GM23338 (cell line): ENCODE measurements at regions not wholly inside any gene's neighbourhood (a gene's known extent, or its start where the extent isn't known, plus 50 kb on each side); places are given as distances from the start of the nearest gene placed in this dataset.

Experiments used
- ATAC-seq: fragments of 200-7000 bp; cut with Tn5 transposase; 3 replicates; pipeline ENCODE4 v1.9.1; 2020
- DNase-seq: peaks from one replicate; pipeline ENCODE4 v3.0.0-alpha.2; 2015; ENCODE audit warnings: low spot score
- H2AFZ ChIP-seq: fragments of 200-600 bp; sonication (generic); 2 replicates; pipeline ENCODE4 v1.8.0; 2016; ENCODE audit warnings: antibody characterized with exemption, mild to moderate bottlenecking, moderate library complexity
- H3F3A ChIP-seq: fragments of 200-600 bp; sonication (generic); replicated peaks from 2 replicates; pipeline ENCODE4 v1.8.0; 2017; ENCODE audit warnings: antibody characterized with exemption, mixed run types, low read depth
- H3K27ac ChIP-seq: fragments of 200-600 bp; sonication (generic); 2 replicates; pipeline ENCODE4 v1.6.1; 2016; ENCODE audit warnings: low read depth
- H3K27me3 ChIP-seq: fragments of 200-600 bp; sonication (generic); 2 replicates; pipeline ENCODE4 v1.8.0; 2016; ENCODE audit warnings: mild to moderate bottlenecking, mixed run types, moderate library complexity; ENCODE audit not compliant: insufficient read depth
- H3K36me3 ChIP-seq: fragments of 200-600 bp; sonication (generic); 2 replicates; pipeline ENCODE4 v1.8.0; 2016; ENCODE audit warnings: mild to moderate bottlenecking; ENCODE audit not compliant: insufficient read depth
- H3K4me1 ChIP-seq: fragments of 200-600 bp; sonication (generic); 2 replicates; pipeline ENCODE4 v1.8.0; 2016; ENCODE audit warnings: mild to moderate bottlenecking, moderate library complexity; ENCODE audit not compliant: insufficient read depth
- H3K4me2 ChIP-seq: fragments of 200-600 bp; sonication (generic); 2 replicates; pipeline ENCODE4 v1.7.1; 2017; ENCODE audit warnings: mixed run types
- H3K4me3 ChIP-seq: fragments of 200-600 bp; sonication (generic); 2 replicates; pipeline ENCODE4 v1.6.1; 2016; ENCODE audit warnings: mixed run types
- H3K79me2 ChIP-seq: fragments of 200-600 bp; sonication (generic); replicated peaks from 2 replicates; pipeline ENCODE4 v1.8.0; 2017; ENCODE audit warnings: mild to moderate bottlenecking; ENCODE audit not compliant: insufficient read depth
- H3K9me2 ChIP-seq: fragments of 200-600 bp; sonication (generic); 2 replicates; pipeline ENCODE4 v1.8.0; 2017; ENCODE audit not compliant: insufficient read depth
- H4K20me1 ChIP-seq: fragments of 200-600 bp; sonication (generic); replicated peaks from 2 replicates; pipeline ENCODE4 v1.8.0; 2017; ENCODE audit warnings: mild to moderate bottlenecking; ENCODE audit not compliant: insufficient read depth
- H3K27ac Mint-ChIP-seq: 2 replicates; pipeline ENCODE4 v1.8.0; 2020; ENCODE audit warnings: inconsistent platforms, mild to moderate bottlenecking, moderate library complexity, mixed read lengths
- H3K27me3 Mint-ChIP-seq: 3 replicates; pipeline ENCODE4 v1.8.0; 2022; ENCODE audit warnings: low read depth, mild to moderate bottlenecking, moderate library complexity, mixed read lengths, inconsistent platforms; ENCODE audit not compliant: insufficient read depth, poor library complexity
- H3K36me3 Mint-ChIP-seq: 3 replicates; pipeline ENCODE4 v1.8.0; 2021; ENCODE audit warnings: low read depth, mild to moderate bottlenecking, inconsistent platforms, moderate library complexity, mixed read lengths
- H3K4me1 Mint-ChIP-seq: 3 replicates; pipeline ENCODE4 v1.8.0; 2020; ENCODE audit warnings: mild to moderate bottlenecking, inconsistent platforms, mixed read lengths
- H3K4me3 Mint-ChIP-seq: 3 replicates; pipeline ENCODE4 v1.8.0; 2021; ENCODE audit warnings: moderate library complexity, mild to moderate bottlenecking, inconsistent platforms, mixed read lengths
- H3K9me3 Mint-ChIP-seq: 3 replicates; pipeline ENCODE4 v1.8.0; 2020; ENCODE audit warnings: moderate library complexity, mild to moderate bottlenecking, inconsistent platforms, mixed read lengths
- CREB1 ChIP-seq: fragments of 250-450 bp; sonication (Bioruptor Pico); IDR thresholded peaks from 2 replicates; pipeline ENCODE4 v1.5.0; 2020; ENCODE audit warnings: low read depth, mild to moderate bottlenecking, moderate library complexity
- EZH2 ChIP-seq: fragments of 200-600 bp; sonication (generic); IDR thresholded peaks from one replicate; pipeline ENCODE4 v1.8.0; 2017; ENCODE audit warnings: antibody characterized with exemption, mild to moderate bottlenecking, low read depth; ENCODE audit not compliant: unreplicated experiment
- EZH2phosphoT487 ChIP-seq: fragments of 200-600 bp; sonication (generic); IDR thresholded peaks from one replicate; pipeline ENCODE4 v1.8.1; 2018; ENCODE audit warnings: antibody characterized with exemption; ENCODE audit not compliant: unreplicated experiment
- JUNB ChIP-seq: IDR thresholded peaks from one replicate; pipeline ENCODE4 v1.6.1; 2016; ENCODE audit warnings: antibody characterized with exemption; ENCODE audit not compliant: unreplicated experiment
- ZNF114 ChIP-seq: fragments of 250-450 bp; sonication (Bioruptor Pico); IDR thresholded peaks from 2 replicates; pipeline ENCODE4 v1.5.0; 2020; ENCODE audit warnings: mild to moderate bottlenecking, moderate library complexity
- TF ChIP-seq, protein P1 (sequence below), 2 experiments: fragments of 200-600 bp in 1 of 2; sonication (generic) in 1 of 2; conservative IDR thresholded peaks; 2 replicates each; pipeline versions ENCODE4 v1.5.1 to v1.6.1; 2016 to 2017; ENCODE audit warnings: antibody characterized with exemption in 2 of 2, low read depth in 2 of 2, mild to moderate bottlenecking in 2 of 2, moderate library complexity in 1 of 2
- TF ChIP-seq, protein P2 (sequence below): IDR thresholded peaks from one replicate; pipeline ENCODE4 v1.6.1; 2018; ENCODE audit warnings: antibody characterized with exemption; ENCODE audit not compliant: unreplicated experiment
- TF ChIP-seq, protein P3 (sequence below): IDR thresholded peaks from 2 replicates; pipeline ENCODE4 v1.6.1; 2016; ENCODE audit warnings: antibody characterized with exemption
- TF ChIP-seq, protein P4 (sequence below): fragments of 250-450 bp; sonication (Bioruptor Pico); IDR thresholded peaks from 2 replicates; pipeline ENCODE4 v1.5.0; 2020; ENCODE audit warnings: mild to moderate bottlenecking, moderate library complexity

DNA sequence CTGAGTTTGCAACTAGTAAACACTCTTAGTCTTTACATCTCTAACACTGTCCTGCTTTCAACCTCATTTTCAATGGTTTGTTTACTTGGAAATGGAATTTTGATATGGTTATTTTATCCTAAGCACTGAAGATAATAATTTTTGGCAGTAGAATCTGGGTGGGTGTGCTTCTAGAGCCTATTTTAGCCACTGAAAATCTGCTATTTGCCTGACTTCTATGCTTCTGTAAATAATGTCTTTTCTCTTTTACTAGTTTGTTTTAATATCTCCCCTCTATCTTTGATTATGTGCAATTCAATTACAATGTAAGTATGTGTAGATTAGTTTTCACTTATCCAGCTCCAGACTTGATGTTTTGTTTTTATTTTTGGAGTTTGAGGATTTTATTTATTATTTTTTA, 197.5 kb downstream of the TUSC1 start:
- H3K27me3 Mint-ChIP-seq = no peaks in the 10 kb centered on the region
- H3K36me3 Mint-ChIP-seq = no peaks in the 10 kb centered on the region
- Histone ChIP-seq H3K27me3 (no peaks in the 10 kb centered on the region), H3K4me1 (peaks cover 10% of the 10 kb centered on the region; the same call in 1 of the 2 replicates), H3K9me2 (no peaks in the 10 kb centered on the region), H3K79me2 (no peaks in the 10 kb centered on the region), H3F3A (no peaks in the 10 kb centered on the region), H4K20me1 (no peaks in the 10 kb centered on the region), H3K27ac (no peak overlapping the region), H3K4me2 (no peak overlapping the region), H2AFZ (no peak overlapping the region), H3K4me3 (no peak overlapping the region), H3K36me3 (no peaks in the 10 kb centered on the region)
- TF ChIP-seq, protein P1, sequence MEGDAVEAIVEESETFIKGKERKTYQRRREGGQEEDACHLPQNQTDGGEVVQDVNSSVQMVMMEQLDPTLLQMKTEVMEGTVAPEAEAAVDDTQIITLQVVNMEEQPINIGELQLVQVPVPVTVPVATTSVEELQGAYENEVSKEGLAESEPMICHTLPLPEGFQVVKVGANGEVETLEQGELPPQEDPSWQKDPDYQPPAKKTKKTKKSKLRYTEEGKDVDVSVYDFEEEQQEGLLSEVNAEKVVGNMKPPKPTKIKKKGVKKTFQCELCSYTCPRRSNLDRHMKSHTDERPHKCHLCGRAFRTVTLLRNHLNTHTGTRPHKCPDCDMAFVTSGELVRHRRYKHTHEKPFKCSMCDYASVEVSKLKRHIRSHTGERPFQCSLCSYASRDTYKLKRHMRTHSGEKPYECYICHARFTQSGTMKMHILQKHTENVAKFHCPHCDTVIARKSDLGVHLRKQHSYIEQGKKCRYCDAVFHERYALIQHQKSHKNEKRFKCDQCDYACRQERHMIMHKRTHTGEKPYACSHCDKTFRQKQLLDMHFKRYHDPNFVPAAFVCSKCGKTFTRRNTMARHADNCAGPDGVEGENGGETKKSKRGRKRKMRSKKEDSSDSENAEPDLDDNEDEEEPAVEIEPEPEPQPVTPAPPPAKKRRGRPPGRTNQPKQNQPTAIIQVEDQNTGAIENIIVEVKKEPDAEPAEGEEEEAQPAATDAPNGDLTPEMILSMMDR (conservative IDR thresholded peaks at IDR 0.05; ENCODE audit: low read depth in 2 of 2) = no peak
- TF ChIP-seq, protein P2, sequence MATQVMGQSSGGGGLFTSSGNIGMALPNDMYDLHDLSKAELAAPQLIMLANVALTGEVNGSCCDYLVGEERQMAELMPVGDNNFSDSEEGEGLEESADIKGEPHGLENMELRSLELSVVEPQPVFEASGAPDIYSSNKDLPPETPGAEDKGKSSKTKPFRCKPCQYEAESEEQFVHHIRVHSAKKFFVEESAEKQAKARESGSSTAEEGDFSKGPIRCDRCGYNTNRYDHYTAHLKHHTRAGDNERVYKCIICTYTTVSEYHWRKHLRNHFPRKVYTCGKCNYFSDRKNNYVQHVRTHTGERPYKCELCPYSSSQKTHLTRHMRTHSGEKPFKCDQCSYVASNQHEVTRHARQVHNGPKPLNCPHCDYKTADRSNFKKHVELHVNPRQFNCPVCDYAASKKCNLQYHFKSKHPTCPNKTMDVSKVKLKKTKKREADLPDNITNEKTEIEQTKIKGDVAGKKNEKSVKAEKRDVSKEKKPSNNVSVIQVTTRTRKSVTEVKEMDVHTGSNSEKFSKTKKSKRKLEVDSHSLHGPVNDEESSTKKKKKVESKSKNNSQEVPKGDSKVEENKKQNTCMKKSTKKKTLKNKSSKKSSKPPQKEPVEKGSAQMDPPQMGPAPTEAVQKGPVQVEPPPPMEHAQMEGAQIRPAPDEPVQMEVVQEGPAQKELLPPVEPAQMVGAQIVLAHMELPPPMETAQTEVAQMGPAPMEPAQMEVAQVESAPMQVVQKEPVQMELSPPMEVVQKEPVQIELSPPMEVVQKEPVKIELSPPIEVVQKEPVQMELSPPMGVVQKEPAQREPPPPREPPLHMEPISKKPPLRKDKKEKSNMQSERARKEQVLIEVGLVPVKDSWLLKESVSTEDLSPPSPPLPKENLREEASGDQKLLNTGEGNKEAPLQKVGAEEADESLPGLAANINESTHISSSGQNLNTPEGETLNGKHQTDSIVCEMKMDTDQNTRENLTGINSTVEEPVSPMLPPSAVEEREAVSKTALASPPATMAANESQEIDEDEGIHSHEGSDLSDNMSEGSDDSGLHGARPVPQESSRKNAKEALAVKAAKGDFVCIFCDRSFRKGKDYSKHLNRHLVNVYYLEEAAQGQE = no peak
- TF ChIP-seq, protein P3, sequence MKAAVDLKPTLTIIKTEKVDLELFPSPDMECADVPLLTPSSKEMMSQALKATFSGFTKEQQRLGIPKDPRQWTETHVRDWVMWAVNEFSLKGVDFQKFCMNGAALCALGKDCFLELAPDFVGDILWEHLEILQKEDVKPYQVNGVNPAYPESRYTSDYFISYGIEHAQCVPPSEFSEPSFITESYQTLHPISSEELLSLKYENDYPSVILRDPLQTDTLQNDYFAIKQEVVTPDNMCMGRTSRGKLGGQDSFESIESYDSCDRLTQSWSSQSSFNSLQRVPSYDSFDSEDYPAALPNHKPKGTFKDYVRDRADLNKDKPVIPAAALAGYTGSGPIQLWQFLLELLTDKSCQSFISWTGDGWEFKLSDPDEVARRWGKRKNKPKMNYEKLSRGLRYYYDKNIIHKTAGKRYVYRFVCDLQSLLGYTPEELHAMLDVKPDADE = no peak
- no peak for TF ChIP-seq EZH2phosphoT487
- no peak for TF ChIP-seq ZNF114 (CRISPR knock-in tag)
- TF ChIP-seq CREB1 (CRISPR knock-in tag) = no peak
- TF ChIP-seq EZH2 = no peak
- TF ChIP-seq JUNB = no peak
- TF ChIP-seq, protein P4, sequence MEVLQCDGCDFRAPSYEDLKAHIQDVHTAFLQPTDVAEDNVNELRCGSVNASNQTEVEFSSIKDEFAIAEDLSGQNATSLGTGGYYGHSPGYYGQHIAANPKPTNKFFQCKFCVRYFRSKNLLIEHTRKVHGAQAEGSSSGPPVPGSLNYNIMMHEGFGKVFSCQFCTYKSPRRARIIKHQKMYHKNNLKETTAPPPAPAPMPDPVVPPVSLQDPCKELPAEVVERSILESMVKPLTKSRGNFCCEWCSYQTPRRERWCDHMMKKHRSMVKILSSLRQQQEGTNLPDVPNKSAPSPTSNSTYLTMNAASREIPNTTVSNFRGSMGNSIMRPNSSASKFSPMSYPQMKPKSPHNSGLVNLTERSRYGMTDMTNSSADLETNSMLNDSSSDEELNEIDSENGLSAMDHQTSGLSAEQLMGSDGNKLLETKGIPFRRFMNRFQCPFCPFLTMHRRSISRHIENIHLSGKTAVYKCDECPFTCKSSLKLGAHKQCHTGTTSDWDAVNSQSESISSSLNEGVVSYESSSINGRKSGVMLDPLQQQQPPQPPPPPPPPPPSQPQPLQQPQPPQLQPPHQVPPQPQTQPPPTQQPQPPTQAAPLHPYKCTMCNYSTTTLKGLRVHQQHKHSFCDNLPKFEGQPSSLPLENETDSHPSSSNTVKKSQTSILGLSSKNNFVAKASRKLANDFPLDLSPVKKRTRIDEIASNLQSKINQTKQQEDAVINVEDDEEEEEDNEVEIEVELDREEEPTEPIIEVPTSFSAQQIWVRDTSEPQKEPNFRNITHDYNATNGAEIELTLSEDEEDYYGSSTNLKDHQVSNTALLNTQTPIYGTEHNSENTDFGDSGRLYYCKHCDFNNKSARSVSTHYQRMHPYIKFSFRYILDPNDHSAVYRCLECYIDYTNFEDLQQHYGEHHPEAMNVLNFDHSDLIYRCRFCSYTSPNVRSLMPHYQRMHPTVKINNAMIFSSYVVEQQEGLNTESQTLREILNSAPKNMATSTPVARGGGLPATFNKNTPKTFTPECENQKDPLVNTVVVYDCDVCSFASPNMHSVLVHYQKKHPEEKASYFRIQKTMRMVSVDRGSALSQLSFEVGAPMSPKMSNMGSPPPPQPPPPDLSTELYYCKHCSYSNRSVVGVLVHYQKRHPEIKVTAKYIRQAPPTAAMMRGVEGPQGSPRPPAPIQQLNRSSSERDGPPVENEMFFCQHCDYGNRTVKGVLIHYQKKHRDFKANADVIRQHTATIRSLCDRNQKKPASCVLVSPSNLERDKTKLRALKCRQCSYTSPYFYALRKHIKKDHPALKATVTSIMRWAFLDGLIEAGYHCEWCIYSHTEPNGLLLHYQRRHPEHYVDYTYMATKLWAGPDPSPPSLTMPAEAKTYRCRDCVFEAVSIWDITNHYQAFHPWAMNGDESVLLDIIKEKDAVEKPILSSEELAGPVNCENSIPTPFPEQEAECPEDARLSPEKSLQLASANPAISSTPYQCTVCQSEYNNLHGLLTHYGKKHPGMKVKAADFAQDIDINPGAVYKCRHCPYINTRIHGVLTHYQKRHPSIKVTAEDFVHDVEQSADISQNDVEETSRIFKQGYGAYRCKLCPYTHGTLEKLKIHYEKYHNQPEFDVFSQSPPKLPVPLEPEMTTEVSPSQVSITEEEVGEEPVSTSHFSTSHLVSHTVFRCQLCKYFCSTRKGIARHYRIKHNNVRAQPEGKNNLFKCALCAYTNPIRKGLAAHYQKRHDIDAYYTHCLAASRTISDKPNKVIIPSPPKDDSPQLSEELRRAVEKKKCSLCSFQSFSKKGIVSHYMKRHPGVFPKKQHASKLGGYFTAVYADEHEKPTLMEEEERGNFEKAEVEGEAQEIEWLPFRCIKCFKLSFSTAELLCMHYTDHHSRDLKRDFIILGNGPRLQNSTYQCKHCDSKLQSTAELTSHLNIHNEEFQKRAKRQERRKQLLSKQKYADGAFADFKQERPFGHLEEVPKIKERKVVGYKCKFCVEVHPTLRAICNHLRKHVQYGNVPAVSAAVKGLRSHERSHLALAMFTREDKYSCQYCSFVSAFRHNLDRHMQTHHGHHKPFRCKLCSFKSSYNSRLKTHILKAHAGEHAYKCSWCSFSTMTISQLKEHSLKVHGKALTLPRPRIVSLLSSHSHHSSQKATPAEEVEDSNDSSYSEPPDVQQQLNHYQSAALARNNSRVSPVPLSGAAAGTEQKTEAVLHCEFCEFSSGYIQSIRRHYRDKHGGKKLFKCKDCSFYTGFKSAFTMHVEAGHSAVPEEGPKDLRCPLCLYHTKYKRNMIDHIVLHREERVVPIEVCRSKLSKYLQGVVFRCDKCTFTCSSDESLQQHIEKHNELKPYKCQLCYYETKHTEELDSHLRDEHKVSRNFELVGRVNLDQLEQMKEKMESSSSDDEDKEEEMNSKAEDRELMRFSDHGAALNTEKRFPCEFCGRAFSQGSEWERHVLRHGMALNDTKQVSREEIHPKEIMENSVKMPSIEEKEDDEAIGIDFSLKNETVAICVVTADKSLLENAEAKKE (CRISPR knock-in tag) = no peak
- H3K9me3 Mint-ChIP-seq = no peaks in the 10 kb centered on the region
- ATAC-seq = no peak
- H3K27ac Mint-ChIP-seq = no peak overlapping the region
- H3K4me1 Mint-ChIP-seq = peaks cover 11% of the 10 kb centered on the region
- DNase-seq = no peak
- no peak overlapping the region for H3K4me3 Mint-ChIP-seq
